HL-60 (cell line): ENCODE measurements at regions not wholly inside any gene's neighbourhood (a gene's known extent, or its start where the extent isn't known, plus 50 kb on each side); places are given as distances from the start of the nearest gene placed in this dataset.

Experiments
- DNase-seq, 2 experiments: peaks; one replicate each; pipeline ENCODE4 v3.0.0-alpha.2; 2010 to 2020; ENCODE audit warnings: low read depth in 1 of 2, low spot score in 1 of 2
- H3K27ac ChIP-seq: fragments of 250-450 bp; sonication (Bioruptor Pico); replicated peaks from 2 replicates; pipeline ENCODE4 v1.5.1; 2020; ENCODE audit warnings: mild to moderate bottlenecking, moderate library complexity
- H3K27me3 ChIP-seq: fragments of 250-450 bp; sonication (Bioruptor Pico); 2 replicates; pipeline ENCODE4 v1.5.1; 2021; ENCODE audit warnings: mild to moderate bottlenecking, moderate library complexity; ENCODE audit not compliant: insufficient read depth, poor library complexity, severe bottlenecking
- H3K4me3 ChIP-seq: replicated peaks from 2 replicates; pipeline ENCODE4 v1.5.1; 2011; ENCODE audit warnings: mild to moderate bottlenecking, control low read depth, low read length; ENCODE audit not compliant: insufficient read depth
- GABPA ChIP-seq: IDR thresholded peaks from 2 replicates; pipeline ENCODE4 v1.6.1; 2012; ENCODE audit warnings: low read depth
- POLR2AphosphoS5 ChIP-seq: IDR thresholded peaks from 2 replicates; pipeline ENCODE4 v1.6.1; 2012; ENCODE audit warnings: low read depth
- SPI1 ChIP-seq: IDR thresholded peaks from 2 replicates; pipeline ENCODE4 v1.6.1; 2012; ENCODE audit warnings: low read depth, mild to moderate bottlenecking, borderline replicate concordance
- TF ChIP-seq, protein P1 (sequence below): IDR thresholded peaks from one replicate; pipeline ENCODE4 v1.5.1; 2011; ENCODE audit warnings: low read length, control low read depth, inconsistent platforms; ENCODE audit not compliant: insufficient read depth
- TF ChIP-seq, protein P2 (sequence below): IDR thresholded peaks from 2 replicates; pipeline ENCODE4 v1.6.1; 2012; ENCODE audit warnings: low read depth; ENCODE audit not compliant: insufficient replicate concordance

DNA sequence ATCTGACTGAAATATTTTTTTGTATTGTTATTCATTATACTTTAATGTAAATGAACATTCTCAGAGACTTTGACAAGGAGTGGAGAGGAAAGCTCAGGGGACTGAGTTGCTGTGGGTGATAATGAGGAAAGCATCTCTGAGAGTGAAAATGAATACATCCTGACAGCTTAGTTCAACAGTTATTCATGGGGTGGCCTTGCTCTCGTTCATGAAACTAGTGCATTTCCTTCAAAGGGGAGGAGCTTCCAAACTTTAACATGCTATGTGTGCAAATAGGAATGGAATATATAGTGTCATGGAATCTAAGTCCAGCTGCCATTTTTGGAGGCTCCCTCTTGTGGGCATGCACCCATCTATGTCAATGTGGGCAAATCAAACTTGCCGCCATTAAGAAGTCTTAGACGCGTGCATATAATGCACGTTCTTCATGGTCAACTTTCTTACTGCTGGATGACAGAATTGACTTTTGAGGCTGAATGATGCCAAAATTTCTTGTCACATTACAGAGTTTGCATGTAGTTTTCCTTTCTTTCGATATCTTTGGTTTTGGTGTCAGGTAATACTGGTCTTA is 124.3 kb upstream of the TMEM170B start:
- TF ChIP-seq SPI1 (no peak), POLR2AphosphoS5 (no peak), GABPA (no peak)
- TF ChIP-seq, protein P1, sequence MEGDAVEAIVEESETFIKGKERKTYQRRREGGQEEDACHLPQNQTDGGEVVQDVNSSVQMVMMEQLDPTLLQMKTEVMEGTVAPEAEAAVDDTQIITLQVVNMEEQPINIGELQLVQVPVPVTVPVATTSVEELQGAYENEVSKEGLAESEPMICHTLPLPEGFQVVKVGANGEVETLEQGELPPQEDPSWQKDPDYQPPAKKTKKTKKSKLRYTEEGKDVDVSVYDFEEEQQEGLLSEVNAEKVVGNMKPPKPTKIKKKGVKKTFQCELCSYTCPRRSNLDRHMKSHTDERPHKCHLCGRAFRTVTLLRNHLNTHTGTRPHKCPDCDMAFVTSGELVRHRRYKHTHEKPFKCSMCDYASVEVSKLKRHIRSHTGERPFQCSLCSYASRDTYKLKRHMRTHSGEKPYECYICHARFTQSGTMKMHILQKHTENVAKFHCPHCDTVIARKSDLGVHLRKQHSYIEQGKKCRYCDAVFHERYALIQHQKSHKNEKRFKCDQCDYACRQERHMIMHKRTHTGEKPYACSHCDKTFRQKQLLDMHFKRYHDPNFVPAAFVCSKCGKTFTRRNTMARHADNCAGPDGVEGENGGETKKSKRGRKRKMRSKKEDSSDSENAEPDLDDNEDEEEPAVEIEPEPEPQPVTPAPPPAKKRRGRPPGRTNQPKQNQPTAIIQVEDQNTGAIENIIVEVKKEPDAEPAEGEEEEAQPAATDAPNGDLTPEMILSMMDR, result no peak
- TF ChIP-seq, protein P2, sequence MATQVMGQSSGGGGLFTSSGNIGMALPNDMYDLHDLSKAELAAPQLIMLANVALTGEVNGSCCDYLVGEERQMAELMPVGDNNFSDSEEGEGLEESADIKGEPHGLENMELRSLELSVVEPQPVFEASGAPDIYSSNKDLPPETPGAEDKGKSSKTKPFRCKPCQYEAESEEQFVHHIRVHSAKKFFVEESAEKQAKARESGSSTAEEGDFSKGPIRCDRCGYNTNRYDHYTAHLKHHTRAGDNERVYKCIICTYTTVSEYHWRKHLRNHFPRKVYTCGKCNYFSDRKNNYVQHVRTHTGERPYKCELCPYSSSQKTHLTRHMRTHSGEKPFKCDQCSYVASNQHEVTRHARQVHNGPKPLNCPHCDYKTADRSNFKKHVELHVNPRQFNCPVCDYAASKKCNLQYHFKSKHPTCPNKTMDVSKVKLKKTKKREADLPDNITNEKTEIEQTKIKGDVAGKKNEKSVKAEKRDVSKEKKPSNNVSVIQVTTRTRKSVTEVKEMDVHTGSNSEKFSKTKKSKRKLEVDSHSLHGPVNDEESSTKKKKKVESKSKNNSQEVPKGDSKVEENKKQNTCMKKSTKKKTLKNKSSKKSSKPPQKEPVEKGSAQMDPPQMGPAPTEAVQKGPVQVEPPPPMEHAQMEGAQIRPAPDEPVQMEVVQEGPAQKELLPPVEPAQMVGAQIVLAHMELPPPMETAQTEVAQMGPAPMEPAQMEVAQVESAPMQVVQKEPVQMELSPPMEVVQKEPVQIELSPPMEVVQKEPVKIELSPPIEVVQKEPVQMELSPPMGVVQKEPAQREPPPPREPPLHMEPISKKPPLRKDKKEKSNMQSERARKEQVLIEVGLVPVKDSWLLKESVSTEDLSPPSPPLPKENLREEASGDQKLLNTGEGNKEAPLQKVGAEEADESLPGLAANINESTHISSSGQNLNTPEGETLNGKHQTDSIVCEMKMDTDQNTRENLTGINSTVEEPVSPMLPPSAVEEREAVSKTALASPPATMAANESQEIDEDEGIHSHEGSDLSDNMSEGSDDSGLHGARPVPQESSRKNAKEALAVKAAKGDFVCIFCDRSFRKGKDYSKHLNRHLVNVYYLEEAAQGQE, result no peak
- Histone ChIP-seq H3K27ac (no peak overlapping the region), H3K4me3 (no peak overlapping the region), H3K27me3 (no peaks in the 10 kb centered on the region)
- no peak for DNase-seq

DNA sequence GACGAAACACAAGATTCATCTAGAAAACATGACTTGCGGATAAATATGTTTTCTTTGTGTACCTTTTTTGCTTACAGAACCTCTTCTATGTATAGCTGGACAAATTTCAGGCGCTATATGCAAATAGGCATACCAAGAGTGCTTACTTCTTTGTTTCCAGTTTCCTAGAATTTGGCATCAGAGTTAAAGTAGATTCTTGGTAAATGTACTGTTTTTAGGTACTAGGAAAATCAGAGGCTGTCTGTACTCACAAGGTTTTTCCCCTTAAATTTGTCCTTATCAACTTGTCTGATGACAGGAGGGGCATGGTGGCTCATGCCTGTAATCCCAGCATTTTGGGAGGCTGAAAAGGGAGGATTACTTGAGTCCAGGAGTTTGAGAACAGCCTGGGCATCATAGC is 124.9 kb upstream of the TMEM170B start:
- DNase-seq, result no peak
- Histone ChIP-seq H3K4me3 (no peak overlapping the region), H3K27me3 (no peaks in the 10 kb centered on the region), H3K27ac (no peak overlapping the region)
- TF ChIP-seq GABPA, result no peak
- TF ChIP-seq, protein P2, result no peak
- TF ChIP-seq POLR2AphosphoS5, result no peak

DNA sequence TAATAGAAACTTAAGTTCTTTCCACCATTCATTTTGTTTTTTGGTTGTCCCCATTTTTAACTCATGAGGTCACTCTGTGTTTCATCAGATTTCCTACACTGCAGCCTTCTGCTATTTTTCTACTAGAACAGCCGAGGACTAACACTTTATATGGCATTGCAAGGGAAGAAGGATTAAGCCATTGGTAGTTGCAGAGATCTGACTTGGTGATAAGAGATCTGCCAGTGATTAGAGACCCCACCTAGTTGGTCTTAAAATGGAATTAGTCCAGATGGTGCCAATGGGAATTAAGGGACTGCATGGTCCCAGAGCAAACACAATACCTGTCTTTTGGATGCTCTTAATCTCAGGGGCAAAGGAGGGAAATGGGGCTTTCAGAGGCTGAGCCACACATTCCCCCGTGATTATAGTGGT is 125.5 kb upstream of the TMEM170B start:
- TF ChIP-seq, protein P1, result no peak
- TF ChIP-seq POLR2AphosphoS5, result no peak
- TF ChIP-seq SPI1, result no peak
- TF ChIP-seq GABPA, result no peak
- TF ChIP-seq, protein P2, result no peak
- Histone ChIP-seq H3K27me3 (no peaks in the 10 kb centered on the region), H3K27ac (no peak overlapping the region), H3K4me3 (no peak overlapping the region)
- DNase-seq, result no peak

DNA sequence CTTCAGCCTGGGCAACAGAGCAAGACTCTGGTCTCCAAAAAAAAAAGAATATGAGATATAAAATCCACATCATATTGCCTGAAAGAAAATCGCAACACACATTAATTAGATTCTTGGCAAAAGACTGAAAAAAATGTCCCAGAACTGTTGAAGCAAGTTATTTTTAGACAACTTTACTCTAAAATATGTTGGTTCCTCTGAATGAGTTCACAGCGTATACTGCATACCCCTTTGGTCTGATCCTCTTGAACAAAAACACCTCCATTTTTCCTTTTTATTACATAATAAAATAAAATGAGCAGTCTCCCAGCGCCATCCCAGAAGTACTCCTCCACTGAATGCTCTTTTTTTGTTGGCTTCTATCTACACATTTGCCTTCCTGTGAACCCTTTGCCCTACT is 126.0 kb upstream of the TMEM170B start:
- TF ChIP-seq GABPA, result no peak
- TF ChIP-seq, protein P2, result no peak
- no peak for TF ChIP-seq POLR2AphosphoS5
- TF ChIP-seq, protein P1, result no peak
- TF ChIP-seq SPI1, result no peak
- no peaks in the 10 kb centered on the region for H3K27me3 ChIP-seq
- H3K27ac ChIP-seq, result no peak overlapping the region
- DNase-seq, result no peak
- H3K4me3 ChIP-seq, result no peak overlapping the region
